Heart right ventricle (tissue), 16 donors: ENCODE measurements at regions not wholly inside any gene's neighbourhood (a gene's known extent, or its start where the extent isn't known, plus 50 kb on each side); places are given as distances from the start of the nearest gene placed in this dataset.
"Not testable (repeated sequence)": the region's sequence is repeated elsewhere in the genome, so short reads cannot be mapped to it uniquely, and the experiment has no call there.

Experiments used
- ATAC-seq, 8 donors: fragments of 200-7000 bp; cut with Tn5 transposase; one replicate each; pipeline ENCODE4 v1.9.1; 2020; ENCODE audit warnings: mild to moderate bottlenecking in 8 of 8, moderate library complexity in 8 of 8, moderate number of reproducible peaks in 1 of 8
- DNase-seq, 2 donors: peaks; one replicate each; pipeline ENCODE4 v3.0.0-alpha.2; 2020
- H3K27ac ChIP-seq, 10 donors: fragments of 200-600 bp; sonication (generic) in 2 of 10; one replicate each; pipeline versions ENCODE4 v1.5.0 to v1.8.0; 2020 to 2022; ENCODE audit warnings: mild to moderate bottlenecking in 3 of 10
- H3K27me3 ChIP-seq, 7 donors: fragments of 200-600 bp; one replicate each; pipeline ENCODE4 v1.8.0; 2021 to 2022; ENCODE audit warnings: mild to moderate bottlenecking in 2 of 7
- H3K36me3 ChIP-seq, 9 donors: fragments of 200-600 bp; sonication (generic) in 1 of 9; one replicate each; pipeline versions ENCODE4 v1.5.0 to v1.8.0; 2020 to 2022; ENCODE audit warnings: mild to moderate bottlenecking in 2 of 9
- H3K4me1 ChIP-seq, 9 donors: fragments of 200-600 bp; sonication (generic) in 1 of 9; one replicate each; pipeline versions ENCODE4 v1.5.0 to v1.8.0; 2020 to 2022; ENCODE audit warnings: mild to moderate bottlenecking in 4 of 9
- H3K4me3 ChIP-seq, 10 donors: fragments of 200-600 bp; sonication (generic) in 2 of 10; one replicate each; pipeline versions ENCODE4 v1.5.0 to v1.8.0; 2020 to 2022; ENCODE audit warnings: mild to moderate bottlenecking in 7 of 10, moderate library complexity in 2 of 10
- H3K9me3 ChIP-seq, 11 donors: fragments of 200-600 bp in 10 of 11; sonication (generic) in 2 of 11; one replicate each; pipeline versions ENCODE4 v1.5.0 to v1.8.0; 2013 to 2022; ENCODE audit warnings: mild to moderate bottlenecking in 2 of 11, control low read depth in 1 of 11, moderate library complexity in 1 of 11
- WGBS, 2 donors: extraction: QIAGEN DNeasy Blood & Tissue Kit; methylation state at CpG; one replicate each; pipeline ENCODE4 v1.1.7; 2013; ENCODE audit warnings: inconsistent platforms in 1 of 2; 5-methylcytosine and 5-hydroxymethylcytosine counted together
- intact Hi-C, 10 donors: fragments of 100-400 bp; cut with DNase I; formaldehyde crosslinking; loops; one replicate each; pipeline versions ENCODE4 v1.11.1 to v1.14.2; 2022
- TF ChIP-seq, protein P1 (sequence below), 9 donors: fragments of 200-600 bp; sonication (generic) in 2 of 9; IDR thresholded peaks; one replicate each; pipeline versions ENCODE4 v1.5.0 to v1.8.0; 2021 to 2022; ENCODE audit warnings: antibody characterized with exemption in 9 of 9, mild to moderate bottlenecking in 5 of 9, moderate library complexity in 1 of 9
- donor health status: Arrhythmogenic right ventricular cardiomyopathy.
- donor health status: ischemic (EF 13 %, LVEDD 7.1; RV severe dilation, severe dysfunction).
- donor health status: healthy with polysubstance abuse.
- donor health status: DM: no; HTN: yes; CAD: no.
- donor health status: DM: no; HTN: no; CAD: no.
- donor health status: ischemic (EF 25% LVEDD 6.9; RV normal size, moderate dysfunction).
- donor health status: ischemic (EF 25% LVEDD 5.7; RV mildly dilated, moderate dysfunction).
- donor health status: healthy.
- donor health status: DM: yes; HTN: yes; CAD: no.
- donor health status: Ischemic cardiomyopathy.
- donor health status: ischemic (EF 35%, LVEDD 5.7; RV mildly dilated, moderate dysfunction).
- donor health status: nonischemic (EF 11% LVEDD 7.7; RV severe dilation, severe dysfunction).
- donor health status: DM: yes; HTN: yes; CAD: no.
- donor health status: PGD.
- donor health status: ischemic (EF 29% LVEDD 5.4; RV normal size, mild dysfunction).
- donor health status: nonischemic (EF 23%, LVEDD 6.1; RV moderate dilation, normal function).

DNA sequence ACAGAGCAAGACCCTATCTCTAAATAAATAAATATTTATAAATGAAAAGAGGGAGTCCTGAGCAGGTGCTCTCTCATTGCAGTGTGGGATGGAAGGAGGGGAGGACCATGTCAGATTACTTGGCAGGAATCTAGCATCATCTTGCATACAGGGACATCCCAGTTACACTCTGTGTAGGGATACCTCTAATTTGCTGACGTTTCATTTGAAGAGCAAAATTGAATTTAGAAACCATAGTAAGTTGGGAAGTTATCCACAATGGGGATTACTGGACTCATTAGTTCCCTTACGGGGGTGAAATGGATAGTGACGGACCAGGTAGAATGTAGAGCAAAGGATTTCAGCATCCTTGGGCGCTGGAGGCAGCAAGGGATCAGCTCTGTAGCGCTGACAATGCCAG is 52.1 kb downstream of the ARHGEF18 start:
- Histone ChIP-seq H3K4me3 (no peak overlapping the region), H3K27me3 (no peaks in the 10 kb centered on the region), H3K27ac (no peak overlapping the region), H3K4me1 (peaks cover 0 to 27% (median 9%) of the 10 kb centered on the region in 9 donors), H3K36me3 (peaks cover 0 to 18% (median 0%) of the 10 kb centered on the region in 9 donors), H3K9me3 (no peaks in the 10 kb centered on the region)
- ATAC-seq: no peak
- 92 to 93% methylated on average over 5 of the region's 5 CpGs for WGBS, 2 donors
- no peak for DNase-seq
- intact Hi-C loops: no loop called here
- TF ChIP-seq, protein P1, sequence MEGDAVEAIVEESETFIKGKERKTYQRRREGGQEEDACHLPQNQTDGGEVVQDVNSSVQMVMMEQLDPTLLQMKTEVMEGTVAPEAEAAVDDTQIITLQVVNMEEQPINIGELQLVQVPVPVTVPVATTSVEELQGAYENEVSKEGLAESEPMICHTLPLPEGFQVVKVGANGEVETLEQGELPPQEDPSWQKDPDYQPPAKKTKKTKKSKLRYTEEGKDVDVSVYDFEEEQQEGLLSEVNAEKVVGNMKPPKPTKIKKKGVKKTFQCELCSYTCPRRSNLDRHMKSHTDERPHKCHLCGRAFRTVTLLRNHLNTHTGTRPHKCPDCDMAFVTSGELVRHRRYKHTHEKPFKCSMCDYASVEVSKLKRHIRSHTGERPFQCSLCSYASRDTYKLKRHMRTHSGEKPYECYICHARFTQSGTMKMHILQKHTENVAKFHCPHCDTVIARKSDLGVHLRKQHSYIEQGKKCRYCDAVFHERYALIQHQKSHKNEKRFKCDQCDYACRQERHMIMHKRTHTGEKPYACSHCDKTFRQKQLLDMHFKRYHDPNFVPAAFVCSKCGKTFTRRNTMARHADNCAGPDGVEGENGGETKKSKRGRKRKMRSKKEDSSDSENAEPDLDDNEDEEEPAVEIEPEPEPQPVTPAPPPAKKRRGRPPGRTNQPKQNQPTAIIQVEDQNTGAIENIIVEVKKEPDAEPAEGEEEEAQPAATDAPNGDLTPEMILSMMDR (IDR thresholded peaks at IDR 0.05): no peak

DNA sequence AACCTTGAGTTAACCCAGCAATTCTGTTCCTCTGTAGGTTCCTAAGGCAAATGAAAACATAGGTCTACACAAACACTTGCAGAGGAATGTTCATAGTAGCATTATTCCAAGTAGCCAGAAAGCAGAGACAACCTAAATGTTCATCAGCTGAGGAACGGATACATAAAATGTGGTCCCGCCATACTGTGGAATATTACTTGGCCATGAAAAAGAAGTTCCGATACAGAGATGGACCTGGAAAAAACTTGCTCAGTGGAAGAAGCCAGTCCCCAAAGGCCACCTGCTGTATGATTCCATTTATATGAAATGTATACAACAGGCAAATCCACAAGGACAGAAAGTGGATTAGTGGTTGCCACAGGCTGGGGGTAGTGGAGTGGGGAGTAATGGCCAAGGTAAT is 53.0 kb downstream of the ARHGEF18 start:
- 96 to 98% methylated on average over 3 of the region's 3 CpGs for WGBS, 2 donors
- Histone ChIP-seq H3K27ac (no peak overlapping the region), H3K4me1 (peaks cover 0 to 19% (median under 1%) of the 10 kb centered on the region in 9 donors), H3K9me3 (no peaks in the 10 kb centered on the region), H3K4me3 (no peak overlapping the region), H3K27me3 (no peaks in the 10 kb centered on the region), H3K36me3 (peaks cover 0 to 18% (median 0%) of the 10 kb centered on the region in 9 donors)
- intact Hi-C loops: no loop called here
- ATAC-seq (no peak), DNase-seq (no peak)
- TF ChIP-seq, protein P1 (IDR thresholded peaks at IDR 0.05): no peak

DNA sequence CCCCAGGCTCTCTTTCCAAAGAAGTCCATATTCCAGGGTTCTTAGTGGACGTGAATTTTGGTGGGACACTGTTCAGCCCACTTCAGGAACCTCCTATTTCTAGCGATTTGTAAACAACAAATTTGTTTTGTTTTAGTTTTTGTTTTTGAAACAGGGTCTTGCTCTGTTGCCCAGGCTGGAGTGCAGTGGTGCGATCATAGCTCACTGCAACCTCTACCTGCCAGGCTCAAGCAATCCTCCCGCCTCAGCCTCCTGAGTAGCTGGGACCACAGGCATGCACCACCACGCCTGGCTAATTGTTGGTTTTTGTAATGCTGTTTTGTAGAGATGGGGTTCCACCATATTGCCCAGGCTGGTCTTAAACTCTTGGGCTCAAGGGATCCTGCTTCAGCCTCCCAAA is 56.7 kb downstream of the ARHGEF18 start:
- DNase-seq, H3K27ac ChIP-seq, H3K4me1 ChIP-seq, intact Hi-C loops, H3K27me3 ChIP-seq, ATAC-seq, H3K4me3 ChIP-seq, H3K9me3 ChIP-seq: not testable (repeated sequence)
- peaks cover 0 to 18% (median 0%) of the 10 kb centered on the region in 9 donors for H3K36me3 ChIP-seq
- 96 to 99% methylated on average over 5 of the region's 5 CpGs for WGBS, 2 donors

DNA sequence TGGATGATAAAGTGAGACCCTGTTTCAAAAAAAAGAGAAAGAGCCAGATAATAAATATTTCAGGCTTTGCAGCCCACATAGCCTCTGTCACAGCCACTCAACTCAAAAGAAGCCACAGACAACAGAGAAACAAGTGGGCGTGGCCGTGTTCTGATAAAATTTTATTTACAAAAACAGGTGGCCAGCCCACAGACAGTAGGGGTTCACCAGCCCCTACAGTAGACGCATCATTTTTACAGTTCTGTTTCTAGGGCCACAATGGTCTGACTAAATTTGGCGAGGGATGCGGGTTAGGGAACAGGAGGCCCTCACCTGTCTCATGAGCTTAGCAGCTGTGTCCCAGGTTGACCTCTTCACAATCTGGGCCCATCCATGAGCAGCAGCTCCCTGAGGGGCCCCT is 59.5 kb downstream of the ARHGEF18 start:
- TF ChIP-seq, protein P1 (IDR thresholded peaks at IDR 0.05): no peak
- Histone ChIP-seq H3K4me1 (no peaks in the 10 kb centered on the region), H3K36me3 (peaks cover 0 to 19% (median 0%) of the 10 kb centered on the region in 9 donors), H3K9me3 (no peaks in the 10 kb centered on the region), H3K27ac (no peak overlapping the region), H3K27me3 (no peaks in the 10 kb centered on the region), H3K4me3 (no peak overlapping the region)
- no peak for DNase-seq
- 94 to 98% methylated on average over 5 of the region's 5 CpGs for WGBS, 2 donors
- no peak for ATAC-seq
- intact Hi-C loops: no loop called here

DNA sequence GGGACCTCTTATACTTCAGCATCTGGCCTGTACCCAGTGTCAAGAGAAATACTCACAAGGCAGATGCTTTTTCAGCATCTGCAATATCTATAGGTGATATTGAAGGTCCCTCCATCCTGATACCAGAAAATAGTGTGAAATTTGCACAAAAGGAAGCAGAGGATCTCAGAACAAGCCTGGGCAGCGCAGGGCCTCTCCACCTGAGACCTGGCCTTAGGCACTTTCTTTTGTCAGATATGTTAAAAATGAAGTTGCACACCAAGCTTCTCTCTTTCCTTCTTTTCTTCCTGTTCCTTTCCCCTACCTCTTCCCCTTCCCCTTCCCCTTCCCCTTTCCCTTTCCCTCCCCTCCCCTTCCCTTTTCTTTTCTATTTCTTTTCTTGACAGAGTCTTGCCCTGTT is 62.2 kb downstream of the ARHGEF18 start:
- Histone ChIP-seq H3K27me3 (no peaks in the 10 kb centered on the region), H3K4me1 (peaks cover 0 to 2% (median 0%) of the 10 kb centered on the region in 9 donors), H3K4me3 (no peak overlapping the region), H3K9me3 (no peaks in the 10 kb centered on the region), H3K27ac (no peak overlapping the region), H3K36me3 (peaks cover 0 to 19% (median 0%) of the 10 kb centered on the region in 9 donors)
- intact Hi-C loops: no loop called here
- TF ChIP-seq, protein P1 (IDR thresholded peaks at IDR 0.05): no peak
- ATAC-seq: no peak
- no peak for DNase-seq
- 96 to 100% methylated on average over 1 of the region's 1 CpG for WGBS, 2 donors
